Osteoblast (primary cell): ENCODE measurements at regions not wholly inside any gene's neighbourhood (a gene's known extent, or its start where the extent isn't known, plus 50 kb on each side); places are given as distances from the start of the nearest gene placed in this dataset.

Source experiments
- DNase-seq: peaks from one replicate; pipeline ENCODE4 v3.0.0; 2011; ENCODE audit warnings: low spot score, mixed read lengths; ENCODE audit not compliant: insufficient read length; ENCODE audit errors: missing footprints
- H2AFZ ChIP-seq: 2 replicates; pipeline ENCODE4 v1.6.0; 2011; ENCODE audit warnings: mild to moderate bottlenecking, low read length
- H3K27ac ChIP-seq: 2 replicates; pipeline ENCODE4 v1.5.1; 2011; ENCODE audit warnings: mild to moderate bottlenecking, low read depth, low read length, moderate library complexity
- H3K27me3 ChIP-seq: 2 replicates; pipeline ENCODE4 v1.6.0; 2012; ENCODE audit warnings: mild to moderate bottlenecking, control low read depth, inconsistent platforms, low read length, moderate library complexity; ENCODE audit not compliant: insufficient read depth
- H3K36me3 ChIP-seq: 2 replicates; pipeline ENCODE4 v1.5.1; 2011; ENCODE audit warnings: mild to moderate bottlenecking, low read length, control low read depth, moderate library complexity; ENCODE audit not compliant: insufficient read depth
- H3K4me1 ChIP-seq: 2 replicates; pipeline ENCODE4 v1.5.1; 2011; ENCODE audit warnings: mild to moderate bottlenecking, low read length, control low read depth, moderate library complexity; ENCODE audit not compliant: insufficient read depth
- H3K4me2 ChIP-seq: 2 replicates; pipeline ENCODE4 v1.6.0; 2011; ENCODE audit warnings: mild to moderate bottlenecking, low read length; ENCODE audit not compliant: insufficient read depth
- H3K4me3 ChIP-seq: fragments of 200-600 bp; sonication (generic); 3 replicates; pipeline ENCODE4 v1.5.1; 2012; ENCODE audit warnings: mild to moderate bottlenecking, low read length, inconsistent platforms; ENCODE audit not compliant: insufficient read depth
- H3K79me2 ChIP-seq: 2 replicates; pipeline ENCODE4 v1.6.0; 2012; ENCODE audit warnings: mild to moderate bottlenecking, low read length, control low read depth, inconsistent platforms; ENCODE audit not compliant: insufficient read depth
- H3K9me3 ChIP-seq: 2 replicates; pipeline ENCODE4 v1.5.1; 2011; ENCODE audit warnings: low read depth, low read length, control low read depth
- H4K20me1 ChIP-seq: 2 replicates; pipeline ENCODE4 v1.6.0; 2012; ENCODE audit warnings: mild to moderate bottlenecking, low read length, control low read depth; ENCODE audit not compliant: insufficient read depth
- CTCF ChIP-seq: IDR thresholded peaks from 2 replicates; pipeline ENCODE4 v1.5.1; 2011; ENCODE audit warnings: mild to moderate bottlenecking, low read depth, low read length, moderate library complexity; ENCODE audit errors: extremely low read depth

GRCh38 chr1:198948895-198949659 is 310.2 kb downstream of the PTPRC start:
- no peaks in the 10 kb centered on the region for H4K20me1 ChIP-seq
- no peak for TF ChIP-seq CTCF
- H3K36me3 ChIP-seq, result no peaks in the 10 kb centered on the region
- H2AFZ ChIP-seq, result no peak overlapping the region
- H3K4me1 ChIP-seq, result no peaks in the 10 kb centered on the region
- no peak overlapping the region for H3K4me3 ChIP-seq
- no peak overlapping the region for H3K4me2 ChIP-seq
- H3K27me3 ChIP-seq, result no peaks in the 10 kb centered on the region
- H3K79me2 ChIP-seq, result no peaks in the 10 kb centered on the region
- H3K27ac ChIP-seq, result no peak overlapping the region
- no peak for DNase-seq
- no peaks in the 10 kb centered on the region for H3K9me3 ChIP-seq

GRCh38 chr1:198950036-198950435 is 311.2 kb downstream of the PTPRC start:
- no peak overlapping the region for H3K27ac ChIP-seq
- H3K4me1 ChIP-seq, result no peaks in the 10 kb centered on the region
- H3K79me2 ChIP-seq, result no peaks in the 10 kb centered on the region
- DNase-seq, result no peak
- no peak for TF ChIP-seq CTCF
- H3K4me2 ChIP-seq, result no peak overlapping the region
- H3K9me3 ChIP-seq, result no peaks in the 10 kb centered on the region
- H3K36me3 ChIP-seq, result no peaks in the 10 kb centered on the region
- no peak overlapping the region for H2AFZ ChIP-seq
- H4K20me1 ChIP-seq, result no peaks in the 10 kb centered on the region
- no peaks in the 10 kb centered on the region for H3K27me3 ChIP-seq
- no peak overlapping the region for H3K4me3 ChIP-seq

GRCh38 chr1:198955085-198955484 is 316.2 kb downstream of the PTPRC start:
- TF ChIP-seq CTCF, result no peak
- no peak overlapping the region for H3K4me2 ChIP-seq
- H3K79me2 ChIP-seq, result no peaks in the 10 kb centered on the region
- H2AFZ ChIP-seq, result no peak overlapping the region
- no peaks in the 10 kb centered on the region for H4K20me1 ChIP-seq
- no peaks in the 10 kb centered on the region for H3K36me3 ChIP-seq
- no peak overlapping the region for H3K27ac ChIP-seq
- DNase-seq, result no peak
- no peak overlapping the region for H3K4me3 ChIP-seq
- no peaks in the 10 kb centered on the region for H3K9me3 ChIP-seq
- H3K27me3 ChIP-seq, result no peaks in the 10 kb centered on the region
- no peaks in the 10 kb centered on the region for H3K4me1 ChIP-seq

GRCh38 chr1:198957044-198957443 is 318.2 kb downstream of the PTPRC start:
- no peaks in the 10 kb centered on the region for H4K20me1 ChIP-seq
- no peaks in the 10 kb centered on the region for H3K79me2 ChIP-seq
- H3K27ac ChIP-seq, result no peak overlapping the region
- no peak overlapping the region for H2AFZ ChIP-seq
- no peak overlapping the region for H3K4me2 ChIP-seq
- H3K36me3 ChIP-seq, result no peaks in the 10 kb centered on the region
- no peak overlapping the region for H3K4me3 ChIP-seq
- no peak for DNase-seq
- no peak for TF ChIP-seq CTCF
- H3K9me3 ChIP-seq, result no peaks in the 10 kb centered on the region
- H3K27me3 ChIP-seq, result no peaks in the 10 kb centered on the region
- H3K4me1 ChIP-seq, result no peaks in the 10 kb centered on the region
